Common myeloid progenitor, CD34-positive (primary cell): ENCODE measurements at regions not wholly inside any gene's neighbourhood (a gene's known extent, or its start where the extent isn't known, plus 50 kb on each side); places are given as distances from the start of the nearest gene placed in this dataset.

ENCODE experiments used
- CTCF ChIA-PET: fragments of 350-600 bp; sonication (Branson Sonifier 250); formaldehyde crosslinking; loops from one replicate; lab custom pipeline; 2021; ENCODE audit warnings: antibody characterized with exemption; lab: Charles Lee
- POLR2A ChIA-PET: fragments of 350-600 bp; sonication (Branson Sonifier 250); formaldehyde crosslinking; loops from one replicate; lab custom pipeline; 2021; ENCODE audit warnings: antibody characterized with exemption; lab: Charles Lee
- DNase-seq, 3 donors: peaks; one replicate each; pipeline versions ENCODE4 v3.0.0 to v3.0.0-alpha.2; 2013
- H3K27ac ChIP-seq, 2 experiments: 1 replicate in 1 of 2; 2 replicates in 1 of 2; pipeline ENCODE4 v1.7.0; 2013; ENCODE audit warnings: inconsistent platforms in 2 of 2, low read length in 2 of 2, mild to moderate bottlenecking in 2 of 2, low read depth in 1 of 2, moderate library complexity in 1 of 2; ENCODE audit not compliant: severe bottlenecking in 2 of 2, insufficient read depth in 1 of 2, poor library complexity in 1 of 2
- H3K27me3 ChIP-seq, 5 experiments: replicated peaks in 2 of 5; 1 replicate in 3 of 5; 2 replicates in 2 of 5; pipeline versions ENCODE4 v1.6.1 to v1.7.0; 2013; ENCODE audit warnings: low read length in 4 of 5, mild to moderate bottlenecking in 2 of 5, moderate library complexity in 2 of 5, inconsistent platforms in 1 of 5; ENCODE audit not compliant: insufficient read depth in 5 of 5, control insufficient read depth in 4 of 5
- H3K36me3 ChIP-seq, 4 experiments: 1 replicate in 2 of 4; 2 replicates in 2 of 4; pipeline versions ENCODE4 v1.6.1 to v1.7.0; 2013; ENCODE audit warnings: low read length in 3 of 4, control low read depth in 1 of 4, mild to moderate bottlenecking in 1 of 4; ENCODE audit not compliant: control insufficient read depth in 4 of 4, insufficient read depth in 4 of 4
- H3K4me1 ChIP-seq, 4 experiments: 1 replicate in 3 of 4; 2 replicates in 1 of 4; pipeline versions ENCODE4 v1.6.1 to v1.7.1; 2013; ENCODE audit warnings: low read length in 3 of 4, mild to moderate bottlenecking in 3 of 4, control low read depth in 1 of 4, inconsistent platforms in 1 of 4, moderate library complexity in 1 of 4; ENCODE audit not compliant: control insufficient read depth in 4 of 4, insufficient read depth in 4 of 4; ENCODE audit errors: control extremely low read depth in 1 of 4
- H3K4me3 ChIP-seq, 7 experiments: 1 replicate in 4 of 7; 2 replicates in 3 of 7; pipeline versions ENCODE4 v1.5.1 to v1.7.0; 2013; ENCODE audit warnings: mild to moderate bottlenecking in 7 of 7, low read length in 6 of 7, moderate library complexity in 6 of 7, inconsistent platforms in 2 of 7, low read depth in 2 of 7, control low read depth in 1 of 7; ENCODE audit not compliant: insufficient read depth in 4 of 7, control insufficient read depth in 1 of 7; ENCODE audit errors: extremely low read depth in 1 of 7
- H3K9me3 ChIP-seq, 5 experiments: 1 replicate in 4 of 5; 2 replicates in 1 of 5; pipeline versions ENCODE4 v1.6.1 to v1.7.1; 2013; ENCODE audit warnings: low read length in 4 of 5, mild to moderate bottlenecking in 2 of 5, inconsistent platforms in 1 of 5, low read depth in 1 of 5, moderate library complexity in 1 of 5; ENCODE audit not compliant: control insufficient read depth in 4 of 5, insufficient read depth in 2 of 5; ENCODE audit errors: control extremely low read depth in 1 of 5
- WGBS: methylation state at CpG from one replicate; pipeline ENCODE4 v1.1.5; 2013; ENCODE audit not compliant: insufficient coverage; 5-methylcytosine and 5-hydroxymethylcytosine counted together

DNA sequence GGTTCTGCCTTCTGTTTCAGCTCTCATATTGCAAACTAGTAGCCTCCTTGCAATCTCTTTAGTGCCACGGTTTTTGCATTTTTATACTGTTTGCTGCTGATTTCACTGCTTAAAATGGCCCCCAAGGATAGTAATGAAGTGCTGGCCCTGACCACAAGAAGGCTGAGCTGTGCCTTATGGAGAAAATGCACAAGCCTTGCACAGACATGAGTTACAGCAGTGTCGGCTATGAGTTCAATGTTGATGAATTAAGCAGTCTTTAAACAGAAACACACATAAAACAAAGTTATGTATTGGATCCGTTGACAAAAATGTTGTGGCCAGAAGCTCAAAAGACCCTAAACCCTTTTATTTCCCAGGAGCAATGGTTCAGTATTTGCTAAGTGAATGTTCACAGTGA lies 210.6 kb upstream of the DYNLRB2 start:
- Histone ChIP-seq H3K27ac (no peak overlapping the region), H3K27me3 (peaks cover 0 to 3% (median 2%) of the 10 kb centered on the region in 5 experiments), H3K4me3 (no peak overlapping the region), H3K9me3 (no peaks in the 10 kb centered on the region), H3K4me1 (no peaks in the 10 kb centered on the region), H3K36me3 (no peaks in the 10 kb centered on the region)
- ChIA-PET POLR2A (no interaction called here), CTCF (no interaction called here)
- DNase-seq: no peak
- 100% methylated on average over 1 of the region's 3 CpGs for WGBS

DNA sequence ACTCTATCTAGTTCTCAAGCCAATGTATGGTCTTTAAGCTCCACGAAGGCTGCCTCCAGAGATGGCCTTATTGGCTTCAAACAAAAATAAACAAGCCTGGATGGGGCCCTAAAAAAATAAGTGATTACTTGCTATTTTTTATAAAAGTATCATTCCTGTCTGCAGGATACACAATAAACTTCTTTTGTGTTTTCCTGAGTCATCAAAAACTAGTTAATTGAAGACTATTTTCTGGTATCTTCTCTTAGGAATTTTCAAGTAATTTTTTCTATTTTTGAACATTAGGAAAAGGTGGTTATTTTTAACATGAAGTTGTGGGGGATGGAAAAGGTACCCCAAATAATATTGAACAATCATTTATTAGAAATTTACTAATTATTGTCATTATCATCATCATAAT lies 213.1 kb upstream of the DYNLRB2 start:
- Histone ChIP-seq H3K9me3 (no peaks in the 10 kb centered on the region), H3K4me3 (no peak overlapping the region), H3K4me1 (no peaks in the 10 kb centered on the region), H3K27ac (no peak overlapping the region), H3K27me3 (peaks cover 0 to 4% (median 2%) of the 10 kb centered on the region in 5 experiments), H3K36me3 (no peaks in the 10 kb centered on the region)
- CTCF ChIA-PET: no interaction called here
- WGBS: no CpG with 5 or more reads among the region's 1 CpG
- POLR2A ChIA-PET: no interaction called here
- DNase-seq: no peak

GRCh38 chr16:80324371-80324770 lies 216.4 kb upstream of the DYNLRB2 start:
- H3K9me3 ChIP-seq: no peaks in the 10 kb centered on the region
- ChIA-PET CTCF (no interaction called here), POLR2A (no interaction called here)
- H3K27ac ChIP-seq: no peak overlapping the region
- 94% methylated on average over 2 of the region's 3 CpGs for WGBS
- H3K27me3 ChIP-seq: peaks cover 0 to 4% (median 2%) of the 10 kb centered on the region in 5 experiments
- H3K4me1 ChIP-seq: no peaks in the 10 kb centered on the region
- H3K4me3 ChIP-seq: no peak overlapping the region
- DNase-seq: no peak
- no peaks in the 10 kb centered on the region for H3K36me3 ChIP-seq

DNA sequence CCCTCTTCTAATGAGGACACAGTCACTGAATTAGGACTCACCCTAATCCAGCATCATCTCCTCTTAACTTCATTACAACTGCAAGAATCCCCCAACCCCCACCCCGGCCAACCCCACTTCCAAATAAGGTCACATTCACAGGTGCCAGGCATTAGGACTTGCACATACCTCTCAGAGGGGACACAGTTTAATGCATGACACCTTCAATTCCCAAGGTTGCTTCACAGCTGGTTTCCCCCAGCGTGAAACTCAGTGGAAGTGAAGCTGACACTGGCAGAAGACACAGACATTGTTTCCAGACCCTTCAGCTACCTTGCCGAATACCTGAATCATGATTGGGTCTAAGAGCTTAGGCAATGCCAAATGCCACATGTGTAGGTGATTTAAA lies 217.0 kb upstream of the DYNLRB2 start:
- CTCF ChIA-PET: no interaction called here
- Histone ChIP-seq H3K27ac (no peak overlapping the region), H3K4me1 (no peaks in the 10 kb centered on the region), H3K9me3 (no peaks in the 10 kb centered on the region), H3K27me3 (peaks cover 0 to 3% (median 2%) of the 10 kb centered on the region in 5 experiments), H3K4me3 (no peak overlapping the region), H3K36me3 (no peaks in the 10 kb centered on the region)
- no peak for DNase-seq
- POLR2A ChIA-PET: no interaction called here
- WGBS: 83% methylated on average over 2 of the region's 3 CpGs

DNA sequence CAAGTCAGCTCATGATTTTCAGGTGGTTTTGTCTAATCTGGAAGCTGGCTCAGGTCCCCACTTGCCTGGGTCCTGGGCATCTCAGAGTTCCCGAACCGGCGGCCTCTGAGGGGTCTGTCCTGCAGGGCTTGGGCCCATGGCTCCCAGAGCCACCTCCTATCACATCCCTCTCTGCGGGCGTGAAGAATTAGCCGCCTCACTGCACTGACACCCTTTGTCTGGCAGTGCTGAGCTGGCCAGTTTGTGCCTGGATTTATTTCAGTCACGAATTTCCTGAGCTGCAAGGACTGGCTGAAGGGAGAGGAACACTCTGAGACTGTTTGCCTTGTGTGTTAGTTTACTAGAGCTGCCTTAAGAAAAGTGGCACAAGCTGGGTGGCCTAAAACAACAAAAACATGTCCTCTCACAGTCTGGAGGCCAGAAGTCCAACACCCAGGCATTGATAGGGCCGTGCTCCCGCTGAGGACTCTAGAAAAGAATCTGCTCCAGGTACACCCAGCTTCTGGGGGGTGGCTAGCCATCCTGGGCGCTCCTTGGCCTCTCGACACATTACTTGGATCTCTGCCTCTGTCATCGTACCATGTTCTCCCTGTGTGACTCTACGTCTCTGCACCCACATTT lies 217.5 kb upstream of the DYNLRB2 start:
- no peak overlapping the region for H3K4me3 ChIP-seq
- WGBS: 94% methylated on average over 10 of the region's 13 CpGs
- no peaks in the 10 kb centered on the region for H3K9me3 ChIP-seq
- no peak overlapping the region for H3K27ac ChIP-seq
- H3K27me3 ChIP-seq: peaks cover 0 to 3% (median 1%) of the 10 kb centered on the region in 5 experiments
- H3K36me3 ChIP-seq: no peaks in the 10 kb centered on the region
- DNase-seq: no peak
- no peaks in the 10 kb centered on the region for H3K4me1 ChIP-seq
- CTCF ChIA-PET: no interaction called here
- POLR2A ChIA-PET: no interaction called here

- H3K4me1 ChIP-seq: no peaks in the 10 kb centered on the region
- 89% methylated on average over 3 of the region's 3 CpGs for WGBS
- no peaks in the 10 kb centered on the region for H3K36me3 ChIP-seq
- H3K9me3 ChIP-seq: no peaks in the 10 kb centered on the region
- no peak overlapping the region for H3K27ac ChIP-seq
- H3K4me3 ChIP-seq: no peak overlapping the region
- ChIA-PET POLR2A (no interaction called here), CTCF (interaction anchor here (2.3 kb wide), 1 partner anchor 10 kb away, joined by 11 read pairs; no protein-coding TSS in a partner anchor)
- H3K27me3 ChIP-seq: peaks cover 0 to 1% (median 0%) of the 10 kb centered on the region in 5 experiments
- peak in 1 of 3 donors; percentile 1 for DNase-seq
These were observed 221.6 kb upstream of the DYNLRB2 start for GRCh38 chr16:80319181-80319580.

- peaks cover 0 to 2% (median 0%) of the 10 kb centered on the region in 5 experiments for H3K27me3 ChIP-seq
- no peaks in the 10 kb centered on the region for H3K36me3 ChIP-seq
- 100% methylated on average over 1 of the region's 1 CpG for WGBS
- CTCF ChIA-PET: interaction anchor here (2.3 kb wide), 1 partner anchor 9 kb away, joined by 11 read pairs; no protein-coding TSS in a partner anchor
- POLR2A ChIA-PET: no interaction called here
- no peak overlapping the region for H3K4me3 ChIP-seq
- no peak overlapping the region for H3K27ac ChIP-seq
- no peak for DNase-seq
- H3K9me3 ChIP-seq: no peaks in the 10 kb centered on the region
- H3K4me1 ChIP-seq: no peaks in the 10 kb centered on the region
These were observed 222.7 kb upstream of the DYNLRB2 start for GRCh38 chr16:80318107-80318506.
